ENCODE measurements at regions not wholly inside any gene's neighbourhood (a gene's known extent, or its start where the extent isn't known, plus 50 kb on each side); places are given as distances from the start of the nearest gene placed in this dataset.
"Not testable (repeated sequence)": the region's sequence is repeated elsewhere in the genome, so short reads cannot be mapped to it uniquely, and the experiment has no call there.

GRCh38 chr2:223300326-223300725 is 248.3 kb downstream of the KCNE4 start:
- DNase-seq: no peak

- no peak for DNase-seq
Observed at GRCh38 chr2:223306371-223306770, 254.4 kb downstream of the KCNE4 start.

GRCh38 chr2:223311889-223312680 is 260.1 kb downstream of the KCNE4 start:
- DNase-seq: no peak

- no peak for DNase-seq
Observed at GRCh38 chr2:223313101-223313500, 261.1 kb downstream of the KCNE4 start.

GRCh38 chr2:223314811-223315210 is 262.8 kb downstream of the KCNE4 start:
- DNase-seq: no peak

- DNase-seq: no peak
Observed at GRCh38 chr2:223315813-223316212, 263.8 kb downstream of the KCNE4 start.

GRCh38 chr2:223316342-223316741 is 264.4 kb downstream of the KCNE4 start:
- DNase-seq: no peak

- DNase-seq: no peak
Observed at GRCh38 chr2:223319601-223320000, 267.6 kb downstream of the KCNE4 start.

- no peak for DNase-seq
Observed at GRCh38 chr2:223324402-223324801, 272.4 kb downstream of the KCNE4 start.

- DNase-seq: no peak
Observed at GRCh38 chr2:223328578-223328977, 273.6 kb downstream of the SCG2 start.

- not testable (repeated sequence) for DNase-seq
Observed at GRCh38 chr2:223330747-223331146, 271.4 kb downstream of the SCG2 start.

GRCh38 chr2:223338016-223338415 is 264.1 kb downstream of the SCG2 start:
- DNase-seq: no peak

- no peak for DNase-seq
Observed at GRCh38 chr2:223357076-223357475, 245.1 kb downstream of the SCG2 start.

GRCh38 chr2:223363085-223363484 is 239.1 kb downstream of the SCG2 start:
- no peak for DNase-seq

GRCh38 chr2:223365158-223365679 is 236.9 kb downstream of the SCG2 start:
- no peak for DNase-seq

GRCh38 chr2:223366566-223366965 is 235.6 kb downstream of the SCG2 start:
- no peak for DNase-seq

GRCh38 chr2:223368481-223368880 is 233.7 kb downstream of the SCG2 start:
- DNase-seq: no peak

- no peak for DNase-seq
Observed at GRCh38 chr2:223369889-223370288, 232.3 kb downstream of the SCG2 start.

GRCh38 chr2:223383315-223383714 is 218.8 kb downstream of the SCG2 start:
- DNase-seq: no peak

- no peak for DNase-seq
Observed at GRCh38 chr2:223386189-223386588, 216.0 kb downstream of the SCG2 start.

- DNase-seq: no peak
Observed at GRCh38 chr2:223386984-223387383, 215.2 kb downstream of the SCG2 start.

GRCh38 chr2:223389624-223390023 is 212.5 kb downstream of the SCG2 start:
- no peak for DNase-seq

- DNase-seq: no peak
Observed at GRCh38 chr2:223396993-223397392, 205.2 kb downstream of the SCG2 start.

- DNase-seq: no peak
Observed at GRCh38 chr2:223399357-223399957, 202.7 kb downstream of the SCG2 start.
